LoVo (cell line): ENCODE measurements at regions not wholly inside any gene's neighbourhood (a gene's known extent, or its start where the extent isn't known, plus 50 kb on each side); places are given as distances from the start of the nearest gene placed in this dataset.
A peak's percentile ranks its signal among the peaks of the same experiment; 100 is the strongest.

ENCODE experiments used
- DNase-seq: peaks from one replicate; pipeline ENCODE4 v3.0.0-alpha.2; 2016; ENCODE audit warnings: low spot score

DNA sequence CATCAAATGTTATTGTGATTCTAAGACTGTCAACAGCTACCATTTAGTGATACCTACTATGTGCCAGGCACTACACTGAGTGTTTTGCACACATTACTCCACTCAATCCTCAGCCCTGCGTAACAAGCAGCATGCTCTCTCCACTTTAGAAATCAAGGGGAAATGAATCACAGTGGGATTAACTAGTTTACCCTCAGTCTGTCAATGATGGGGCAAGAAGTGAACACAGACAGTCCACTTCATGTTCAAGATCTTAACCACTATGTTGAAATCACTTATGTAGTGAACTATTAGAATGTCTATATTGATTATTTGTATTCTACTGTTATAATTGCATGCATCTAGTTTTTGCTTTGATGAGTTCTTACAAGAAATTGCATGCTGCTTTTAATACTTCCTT, 165.3 kb downstream of the LTN1 start:
- no peak for DNase-seq

- DNase-seq = no peak
Observed at GRCh38 chr21:28826569-28826968, 166.1 kb downstream of the LTN1 start.

DNA sequence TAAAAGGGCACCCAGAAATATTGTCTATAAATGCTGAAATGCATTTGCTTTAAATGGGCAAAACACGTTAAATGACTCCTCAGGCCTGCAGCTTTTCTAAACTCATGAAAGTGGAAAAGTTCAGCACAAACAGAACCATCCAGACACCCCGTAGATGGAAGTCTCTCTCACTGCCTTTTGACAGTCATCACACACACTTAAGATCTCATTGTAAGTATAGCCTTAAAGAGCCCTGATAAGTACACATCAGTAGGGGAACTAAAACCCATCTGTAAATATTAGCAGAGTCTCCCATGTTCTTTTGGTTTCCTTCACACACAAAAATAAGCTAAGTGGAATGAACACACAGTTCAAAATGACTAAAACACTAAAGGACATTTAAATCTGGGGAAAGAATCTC, 166.7 kb downstream of the LTN1 start:
- DNase-seq = no peak

GRCh38 chr21:28823429-28823828, 169.2 kb downstream of the LTN1 start:
- DNase-seq = no peak

GRCh38 chr21:28822486-28823335, 170.0 kb downstream of the LTN1 start:
- peak; percentile 23 for DNase-seq

GRCh38 chr21:28822123-28822399, 170.6 kb downstream of the LTN1 start:
- DNase-seq = no peak

DNA sequence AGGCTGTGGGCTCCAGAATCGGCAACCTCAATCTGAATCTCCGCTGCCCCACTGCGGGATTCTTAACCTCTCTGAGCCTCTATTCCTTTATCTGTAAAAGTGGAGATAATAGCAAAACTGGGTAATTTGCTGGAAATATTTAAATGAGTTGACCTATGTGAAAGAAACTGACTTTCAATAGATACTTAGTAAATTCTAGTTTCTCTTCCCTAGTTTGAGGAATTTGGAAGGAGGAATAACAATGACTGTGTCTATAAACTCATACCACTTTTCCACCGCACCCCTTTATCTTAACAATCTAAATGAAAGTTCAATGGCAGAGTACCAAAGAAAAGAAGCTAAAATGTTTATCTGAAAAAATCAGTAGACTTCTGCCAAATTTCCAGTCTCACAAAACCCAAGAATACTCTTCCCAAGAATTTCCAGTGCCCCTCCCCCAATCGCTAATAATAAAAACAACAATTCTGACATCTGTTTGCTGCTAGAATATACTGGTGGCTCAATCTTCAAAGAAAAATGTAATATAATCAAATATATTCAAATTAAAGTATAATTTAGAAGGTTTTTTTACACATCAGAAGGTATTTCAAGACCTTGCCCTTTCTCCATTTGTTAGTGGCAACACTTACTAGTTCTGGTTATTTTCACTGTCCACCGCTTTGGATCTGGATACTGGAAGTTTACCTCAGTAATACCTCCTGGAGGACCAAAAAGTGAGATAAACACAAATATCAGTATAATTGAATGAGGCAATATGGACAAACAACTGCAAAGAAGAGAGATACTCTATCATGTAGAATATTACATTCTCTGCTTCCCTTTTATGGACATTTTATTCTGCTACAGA, 171.2 kb downstream of the LTN1 start:
- DNase-seq = no peak

DNA sequence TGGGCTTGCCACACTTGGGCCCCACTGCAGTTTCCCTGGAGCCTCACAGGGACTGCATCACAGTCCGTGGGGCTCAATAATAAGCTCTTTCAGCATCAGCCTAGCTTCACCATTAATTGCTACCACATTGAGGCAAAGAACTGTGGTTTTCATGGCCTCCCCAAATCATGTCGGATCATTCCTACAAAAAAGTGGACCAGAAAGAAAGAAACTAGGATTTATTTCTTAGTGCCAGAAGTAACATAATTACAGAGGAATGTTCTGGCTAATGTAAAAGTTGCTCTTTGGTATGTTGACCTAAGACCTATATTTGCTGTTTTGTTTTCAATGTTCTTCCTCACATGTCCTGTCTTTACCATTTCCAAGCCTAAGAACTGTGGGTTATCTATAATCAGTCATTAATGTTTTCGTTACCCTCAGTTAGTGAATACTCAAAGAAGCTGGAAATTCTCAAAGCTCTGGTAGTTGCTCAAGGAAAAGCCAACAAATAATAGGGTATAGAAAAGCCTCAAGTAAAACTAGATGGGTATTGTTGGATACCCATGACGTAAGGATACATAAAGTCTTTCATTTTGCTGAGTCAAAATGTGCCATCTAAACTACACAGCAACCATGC, 173.9 kb downstream of the LTN1 start:
- no peak for DNase-seq

- no peak for DNase-seq
Observed at GRCh38 chr21:28817871-28818270, 174.8 kb downstream of the LTN1 start.

DNA sequence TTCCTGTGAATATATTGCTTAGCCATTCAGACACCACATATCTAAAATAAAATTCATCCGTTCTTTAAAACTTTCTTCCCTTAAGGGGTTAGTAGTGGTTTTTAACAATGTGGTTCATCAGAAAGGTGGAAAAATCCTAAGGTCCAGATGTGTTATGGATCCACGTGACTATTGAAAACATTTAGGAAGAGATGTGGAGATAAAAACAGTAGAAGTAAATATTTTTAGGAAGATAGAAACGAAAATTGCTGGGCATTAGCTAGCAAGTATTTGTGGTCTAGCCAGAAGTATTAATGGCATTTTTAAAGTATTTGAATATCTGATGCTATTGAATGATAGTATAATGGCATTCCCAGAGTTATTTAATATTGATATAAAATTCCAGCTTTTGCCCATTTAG, 180.8 kb downstream of the LTN1 start:
- no peak for DNase-seq

DNA sequence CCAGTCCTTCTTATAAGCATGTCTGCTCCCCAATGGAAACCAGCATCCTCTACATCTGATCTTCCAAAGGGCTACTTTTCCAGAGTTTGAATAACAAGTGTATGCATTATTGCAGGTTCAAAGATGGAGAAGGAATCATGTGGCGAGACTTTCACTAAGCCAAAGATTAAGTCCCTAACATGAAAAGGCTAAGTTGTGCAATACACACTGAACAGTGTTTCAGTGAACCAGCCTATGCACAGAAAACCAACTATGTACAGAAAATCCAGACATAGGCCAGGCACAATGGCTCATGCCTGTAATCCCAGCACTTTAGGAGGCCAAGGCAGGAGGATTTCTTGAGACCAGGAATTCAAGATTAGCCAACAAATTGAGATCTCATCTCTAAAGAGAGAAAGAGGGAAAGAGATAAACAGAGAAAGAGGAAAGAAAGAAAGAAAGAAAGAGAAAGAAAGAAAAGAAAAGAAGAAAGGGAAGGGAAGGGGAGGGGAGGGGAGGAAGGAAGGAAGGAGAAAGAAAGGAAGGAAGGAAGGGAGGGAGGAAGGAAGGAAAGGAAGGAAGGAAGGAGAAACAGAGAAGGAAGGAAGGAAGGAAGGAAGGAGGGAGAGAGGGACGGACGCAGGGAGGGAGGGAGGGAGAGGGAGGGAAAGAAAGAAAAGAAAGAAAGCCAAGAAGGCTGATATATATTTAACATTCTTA, 181.7 kb downstream of the LTN1 start:
- DNase-seq = no peak

DNA sequence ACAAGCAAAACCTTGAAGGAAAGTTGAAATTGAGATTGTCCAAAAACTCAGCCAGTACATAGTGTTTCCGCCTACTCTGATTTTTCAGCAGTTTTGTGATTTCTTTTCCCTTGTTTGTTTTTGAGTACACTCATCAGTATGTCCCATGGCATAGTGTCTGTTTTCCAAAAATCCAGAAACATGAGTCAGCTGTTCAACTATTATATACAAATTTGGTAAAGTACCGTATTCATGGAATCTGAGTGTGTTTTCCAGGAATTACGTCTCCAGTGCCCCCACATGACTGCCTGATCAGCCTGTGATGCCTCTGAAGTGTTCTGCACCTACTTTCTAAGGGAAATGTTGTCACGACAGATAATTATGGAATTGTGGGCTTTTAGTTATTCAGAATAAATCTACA, 186.8 kb downstream of the LTN1 start:
- DNase-seq = no peak

DNA sequence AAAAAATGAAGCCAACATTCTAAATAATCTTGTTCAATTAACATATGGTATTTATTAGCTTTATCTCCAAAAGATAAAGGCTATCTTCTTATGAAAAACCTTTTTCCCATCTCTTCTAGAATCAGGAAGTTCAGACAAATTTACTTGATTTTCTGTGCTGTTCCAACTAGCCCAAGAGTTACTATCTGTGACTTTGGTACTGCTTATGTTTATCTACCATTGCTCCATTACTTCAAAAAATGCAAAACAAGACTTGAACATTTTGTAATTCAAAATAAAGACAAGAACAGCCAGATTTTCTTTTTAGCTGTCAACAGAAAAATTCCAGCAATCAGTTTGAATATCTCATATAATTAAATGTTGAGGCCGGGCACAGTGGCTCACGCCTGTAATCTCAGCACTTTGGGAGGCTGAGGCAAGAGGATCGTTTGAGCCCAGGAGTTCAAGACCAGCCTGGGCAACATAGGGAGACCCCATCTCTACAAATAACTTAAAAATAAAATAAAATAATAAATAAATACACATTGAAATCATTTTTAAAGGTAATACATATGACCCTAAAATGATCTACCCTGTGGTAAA, 188.5 kb downstream of the LTN1 start:
- no peak for DNase-seq

- DNase-seq = no peak
Observed at GRCh38 chr21:28801906-28802305, 190.8 kb downstream of the LTN1 start.

DNA sequence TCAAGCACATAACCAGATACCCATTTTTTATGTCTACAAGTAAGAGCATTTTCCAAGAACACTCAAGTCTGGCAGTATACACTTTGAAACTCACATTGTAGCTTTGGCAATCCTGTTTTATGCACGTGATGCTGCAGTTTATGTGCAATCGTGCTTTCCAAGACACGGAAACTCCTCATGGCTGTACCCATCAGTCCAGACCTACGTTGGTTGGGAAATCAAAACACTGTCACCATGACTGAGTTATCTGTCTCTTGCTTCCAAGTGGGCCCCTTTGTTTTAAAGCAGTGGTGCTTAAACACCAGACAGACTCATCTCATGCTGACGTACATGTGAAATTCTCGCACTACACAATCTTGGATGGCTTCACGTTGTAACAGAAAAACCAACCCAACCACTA, 192.8 kb downstream of the LTN1 start:
- DNase-seq = no peak

DNA sequence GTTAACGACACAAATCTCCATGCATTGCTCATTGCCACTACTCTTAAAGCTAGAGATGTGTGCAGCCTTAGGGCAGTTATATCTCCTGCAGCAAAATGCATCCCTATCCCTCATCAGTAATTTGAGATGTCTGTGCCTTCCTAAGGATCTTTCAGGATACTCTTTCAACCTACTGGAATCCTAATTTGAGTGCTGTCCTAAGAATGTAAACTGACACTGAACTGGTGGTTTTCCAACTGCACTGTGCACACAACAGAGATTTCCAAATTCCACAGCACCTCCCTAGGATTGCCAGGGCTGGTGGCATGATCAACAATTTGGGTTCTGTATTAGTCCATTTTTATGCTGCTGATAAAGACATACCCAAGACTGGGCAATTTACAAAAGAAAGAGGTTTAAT, 193.9 kb downstream of the LTN1 start:
- no peak for DNase-seq

DNA sequence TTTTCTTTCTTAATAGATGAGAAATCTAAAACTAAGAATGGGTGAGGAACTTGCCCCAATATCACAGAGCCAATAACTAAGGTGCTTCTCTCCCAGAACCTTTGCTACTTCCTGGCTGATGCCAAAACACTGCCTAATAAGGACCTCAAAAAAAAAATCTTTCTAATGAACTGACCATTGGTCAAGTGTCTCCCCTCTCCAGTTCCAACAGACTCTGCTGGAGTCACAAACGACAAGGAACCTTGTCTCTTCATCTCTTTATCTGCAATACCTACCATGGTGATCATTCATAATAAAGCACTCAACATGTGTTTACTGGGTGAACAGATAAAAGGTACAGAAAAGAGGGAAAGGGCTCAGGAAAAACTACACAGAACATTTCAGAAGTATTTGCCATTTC, 197.4 kb downstream of the LTN1 start:
- DNase-seq = no peak

DNA sequence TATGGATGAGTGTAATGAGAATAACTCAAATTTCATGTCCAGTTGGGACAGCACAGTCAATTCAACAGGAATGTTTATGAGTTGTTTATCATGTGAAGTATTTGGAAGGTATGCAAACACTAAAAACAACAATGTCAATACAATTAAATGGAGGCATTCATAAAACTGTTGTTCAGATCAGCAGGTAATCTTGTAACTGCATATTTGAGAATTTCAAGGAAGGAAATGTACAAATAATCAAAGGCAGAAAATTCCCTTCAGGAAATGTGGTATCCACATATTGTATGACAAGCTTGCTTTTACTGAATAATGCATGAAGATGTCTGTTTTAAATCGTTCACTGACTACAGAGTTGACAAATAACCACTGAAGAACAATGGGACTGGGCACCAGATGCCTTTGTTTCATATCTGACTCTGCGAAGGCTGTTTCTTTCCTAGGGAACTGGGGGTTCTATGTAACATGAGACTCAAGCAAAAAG, 198.3 kb downstream of the LTN1 start:
- DNase-seq = no peak

GRCh38 chr21:28793043-28793442, 199.6 kb downstream of the LTN1 start:
- no peak for DNase-seq

DNA sequence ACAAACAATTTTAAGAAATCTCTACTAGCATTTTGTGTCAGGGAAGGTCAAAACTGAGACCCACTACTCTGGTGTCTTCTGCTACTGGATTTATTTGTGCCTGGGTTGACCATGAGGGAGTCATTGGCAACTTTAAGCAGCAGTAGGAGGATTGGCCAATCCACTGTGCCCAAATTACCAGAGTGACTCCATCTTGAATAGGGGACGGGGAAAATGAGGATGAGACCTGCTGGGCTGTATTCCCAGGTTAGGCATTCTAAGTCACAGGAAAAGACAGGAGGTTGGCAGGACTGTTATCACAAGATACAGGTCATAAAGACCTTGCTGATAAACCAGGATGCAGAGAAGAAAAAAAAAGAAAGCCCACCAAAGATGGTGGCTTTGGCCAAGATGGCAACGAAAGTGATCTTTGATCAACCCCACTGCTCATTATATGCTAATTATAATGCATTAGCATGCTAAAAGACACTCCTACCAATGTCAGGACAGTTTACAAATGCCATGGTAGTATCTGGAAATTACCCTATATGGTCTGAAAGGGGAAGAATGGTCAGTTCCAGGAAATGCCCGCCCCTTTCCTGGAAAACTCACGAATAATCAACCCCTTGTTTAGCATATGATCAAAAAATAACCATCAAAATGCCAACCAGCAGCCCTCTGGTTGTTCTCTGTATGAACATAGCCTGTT, 200.9 kb downstream of the LTN1 start:
- no peak for DNase-seq

- no peak for DNase-seq
Observed at GRCh38 chr21:28790335-28790734, 202.3 kb downstream of the LTN1 start.
